ENCODE measurements at regions not wholly inside any gene's neighbourhood (a gene's known extent, or its start where the extent isn't known, plus 50 kb on each side); places are given as distances from the start of the nearest gene placed in this dataset.

- no peak for TF ChIP-seq CTCF (IDR thresholded peaks at IDR 0.05; ENCODE audit: low read depth, low read length)
- H3K27ac ChIP-seq (ENCODE audit: low read depth, low read length), result no peak overlapping the region
- CTCF ChIA-PET, result interaction anchor here (0.6 kb wide), 1 partner anchor 281 kb away, joined by 3 read pairs; no protein-coding TSS in a partner anchor
- no peaks in the 10 kb centered on the region for H3K27me3 ChIP-seq (ENCODE audit: control insufficient read depth, insufficient read depth, low read length)
- H3K4me3 ChIP-seq (ENCODE audit: low read depth, low read length), result no peak overlapping the region
- DNase-seq (ENCODE audit: low read depth, low spot score), result no peak
- POLR2A ChIA-PET, result no interaction called here
- H3K9me3 ChIP-seq (ENCODE audit: control insufficient read depth, insufficient read depth, low read length), result no peaks in the 10 kb centered on the region
Measured at GRCh38 chr7:20507157-20507556, 108.3 kb upstream of the ABCB5 start.

- Histone ChIP-seq H3K4me3 (ENCODE audit: low read depth, low read length) (no peak overlapping the region), H3K27me3 (ENCODE audit: control insufficient read depth, insufficient read depth, low read length) (no peaks in the 10 kb centered on the region), H3K9me3 (ENCODE audit: control insufficient read depth, insufficient read depth, low read length) (no peaks in the 10 kb centered on the region), H3K27ac (ENCODE audit: low read depth, low read length) (no peak overlapping the region)
- DNase-seq (ENCODE audit: low read depth, low spot score), result no peak
- ChIA-PET CTCF (no interaction called here), POLR2A (no interaction called here)
- TF ChIP-seq CTCF (IDR thresholded peaks at IDR 0.05; ENCODE audit: low read depth, low read length), result no peak
Measured at GRCh38 chr7:20508109-20508508, 107.4 kb upstream of the ABCB5 start.

- no peak for DNase-seq (ENCODE audit: low read depth, low spot score)
- Histone ChIP-seq H3K27ac (ENCODE audit: low read depth, low read length) (no peak overlapping the region), H3K9me3 (ENCODE audit: control insufficient read depth, insufficient read depth, low read length) (no peaks in the 10 kb centered on the region), H3K27me3 (ENCODE audit: control insufficient read depth, insufficient read depth, low read length) (no peaks in the 10 kb centered on the region), H3K4me3 (ENCODE audit: low read depth, low read length) (no peak overlapping the region)
- CTCF ChIA-PET, result no interaction called here
- TF ChIP-seq CTCF (IDR thresholded peaks at IDR 0.05; ENCODE audit: low read depth, low read length), result no peak
- POLR2A ChIA-PET, result no interaction called here
Measured at GRCh38 chr7:20509892-20510572, 105.4 kb upstream of the ABCB5 start.

- Histone ChIP-seq H3K27ac (ENCODE audit: low read depth, low read length) (no peak overlapping the region), H3K4me3 (ENCODE audit: low read depth, low read length) (no peak overlapping the region), H3K9me3 (ENCODE audit: control insufficient read depth, insufficient read depth, low read length) (no peaks in the 10 kb centered on the region), H3K27me3 (ENCODE audit: control insufficient read depth, insufficient read depth, low read length) (no peaks in the 10 kb centered on the region)
- CTCF ChIA-PET, result no interaction called here
- POLR2A ChIA-PET, result no interaction called here
- TF ChIP-seq CTCF (IDR thresholded peaks at IDR 0.05; ENCODE audit: low read depth, low read length), result no peak
- no peak for DNase-seq (ENCODE audit: low read depth, low spot score)
Measured at GRCh38 chr7:20510573-20510900, 104.9 kb upstream of the ABCB5 start.

GRCh38 chr7:20513341-20513740 is 102.1 kb upstream of the ABCB5 start:
- CTCF ChIA-PET, result no interaction called here
- POLR2A ChIA-PET, result no interaction called here

More at GRCh38 chr7:20513341-20513740, 102.1 kb upstream of the ABCB5 start:
- Histone ChIP-seq H3K9me3 (ENCODE audit: control insufficient read depth, insufficient read depth, low read length) (no peaks in the 10 kb centered on the region), H3K4me3 (ENCODE audit: low read depth, low read length) (no peak overlapping the region), H3K27me3 (ENCODE audit: control insufficient read depth, insufficient read depth, low read length) (no peaks in the 10 kb centered on the region), H3K27ac (ENCODE audit: low read depth, low read length) (no peak overlapping the region)
- no peak for DNase-seq (ENCODE audit: low read depth, low spot score)
- no peak for TF ChIP-seq CTCF (IDR thresholded peaks at IDR 0.05; ENCODE audit: low read depth, low read length)

Measured in AG04450 (cell line).